Prostate gland (tissue), 2 donors: ENCODE measurements at regions not wholly inside any gene's neighbourhood (a gene's known extent, or its start where the extent isn't known, plus 50 kb on each side); places are given as distances from the start of the nearest gene placed in this dataset.

Experiments
- POLR2AphosphoS5 ChIP-seq: sonication (generic); formaldehyde crosslinking; IDR thresholded peaks from one replicate; pipeline ENCODE4 v1.6.1; 2017; ENCODE audit warnings: antibody characterized with exemption
- TF ChIP-seq, protein P1 (sequence below), 4 experiments: fragments of 200-600 bp in 2 of 4; fragments of 450-650 bp in 2 of 4; sonication (generic) in 2 of 4; IDR thresholded peaks; 1 replicate in 3 of 4; 2 replicates in 1 of 4; pipeline ENCODE4 v1.5.1; 2016 to 2019; ENCODE audit warnings: antibody characterized with exemption in 4 of 4, mild to moderate bottlenecking in 2 of 4, moderate library complexity in 2 of 4

DNA sequence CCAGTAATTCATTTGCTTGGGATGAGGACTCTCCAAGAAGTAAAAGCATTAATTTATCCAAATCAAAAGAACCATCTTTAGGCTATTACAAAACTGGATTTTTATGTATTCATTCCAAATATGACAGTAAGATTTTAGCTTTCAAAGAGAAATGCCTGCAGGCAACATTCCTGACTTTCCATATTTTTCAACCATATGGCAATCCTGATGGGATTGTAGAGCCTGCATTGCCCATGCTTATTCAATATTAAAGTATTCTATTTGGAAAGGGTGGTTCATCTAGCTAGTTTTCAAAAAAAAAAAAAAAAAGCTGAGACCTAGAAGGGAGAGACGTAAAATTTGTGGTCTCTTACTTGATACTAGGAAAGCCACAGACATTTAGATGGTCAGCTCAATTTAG is 1253.7 kb downstream of the LRFN5 start:
- TF ChIP-seq, protein P1, sequence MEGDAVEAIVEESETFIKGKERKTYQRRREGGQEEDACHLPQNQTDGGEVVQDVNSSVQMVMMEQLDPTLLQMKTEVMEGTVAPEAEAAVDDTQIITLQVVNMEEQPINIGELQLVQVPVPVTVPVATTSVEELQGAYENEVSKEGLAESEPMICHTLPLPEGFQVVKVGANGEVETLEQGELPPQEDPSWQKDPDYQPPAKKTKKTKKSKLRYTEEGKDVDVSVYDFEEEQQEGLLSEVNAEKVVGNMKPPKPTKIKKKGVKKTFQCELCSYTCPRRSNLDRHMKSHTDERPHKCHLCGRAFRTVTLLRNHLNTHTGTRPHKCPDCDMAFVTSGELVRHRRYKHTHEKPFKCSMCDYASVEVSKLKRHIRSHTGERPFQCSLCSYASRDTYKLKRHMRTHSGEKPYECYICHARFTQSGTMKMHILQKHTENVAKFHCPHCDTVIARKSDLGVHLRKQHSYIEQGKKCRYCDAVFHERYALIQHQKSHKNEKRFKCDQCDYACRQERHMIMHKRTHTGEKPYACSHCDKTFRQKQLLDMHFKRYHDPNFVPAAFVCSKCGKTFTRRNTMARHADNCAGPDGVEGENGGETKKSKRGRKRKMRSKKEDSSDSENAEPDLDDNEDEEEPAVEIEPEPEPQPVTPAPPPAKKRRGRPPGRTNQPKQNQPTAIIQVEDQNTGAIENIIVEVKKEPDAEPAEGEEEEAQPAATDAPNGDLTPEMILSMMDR (IDR thresholded peaks at IDR 0.05) = no peak
- no peak for TF ChIP-seq POLR2AphosphoS5
